Progenitor cell of endocrine pancreas (in vitro differentiated cells): ENCODE measurements at regions not wholly inside any gene's neighbourhood (a gene's known extent, or its start where the extent isn't known, plus 50 kb on each side); places are given as distances from the start of the nearest gene placed in this dataset.

ENCODE experiments used
- DNase-seq: peaks from one replicate; pipeline ENCODE4 v3.0.0; 2021; ENCODE audit warnings: low spot score; ENCODE audit not compliant: unreplicated experiment
- H3K27ac Mint-ChIP-seq: 2 replicates; pipeline ENCODE4 v1.8.0; 2021; ENCODE audit warnings: mild to moderate bottlenecking, moderate library complexity, mixed read lengths
- H3K27me3 Mint-ChIP-seq: 2 replicates; pipeline ENCODE4 v1.8.0; 2021; ENCODE audit warnings: mixed read lengths
- H3K36me3 Mint-ChIP-seq: 2 replicates; pipeline ENCODE4 v1.8.0; 2022; ENCODE audit warnings: mixed read lengths; ENCODE audit not compliant: insufficient read depth
- H3K4me1 Mint-ChIP-seq: 2 replicates; pipeline ENCODE4 v1.8.0; 2021; ENCODE audit warnings: low read depth, mixed read lengths
- H3K4me3 Mint-ChIP-seq: 2 replicates; pipeline ENCODE4 v1.8.0; 2021; ENCODE audit warnings: low read depth, mild to moderate bottlenecking, moderate library complexity, mixed read lengths
- H3K9me3 Mint-ChIP-seq: 2 replicates; pipeline ENCODE4 v1.8.0; 2021; ENCODE audit warnings: low read depth, mixed read lengths
- CTCF ChIP-seq: fragments of 200-600 bp; sonication (generic); IDR thresholded peaks from one replicate; pipeline ENCODE4 v1.5.0; 2021; ENCODE audit warnings: antibody characterized with exemption, mild to moderate bottlenecking; ENCODE audit not compliant: unreplicated experiment

- no peaks in the 10 kb centered on the region for H3K27me3 Mint-ChIP-seq
- no peak overlapping the region for H3K27ac Mint-ChIP-seq
- TF ChIP-seq CTCF, result no peak
- no peaks in the 10 kb centered on the region for H3K9me3 Mint-ChIP-seq
- no peak overlapping the region for H3K4me3 Mint-ChIP-seq
- H3K4me1 Mint-ChIP-seq, result no peaks in the 10 kb centered on the region
- no peak for DNase-seq
- H3K36me3 Mint-ChIP-seq, result no peaks in the 10 kb centered on the region
Observed at GRCh38 chr2:164126960-164127660, 391.3 kb upstream of the FIGN start.

- H3K27me3 Mint-ChIP-seq, result no peaks in the 10 kb centered on the region
- no peaks in the 10 kb centered on the region for H3K9me3 Mint-ChIP-seq
- TF ChIP-seq CTCF, result no peak
- H3K4me3 Mint-ChIP-seq, result no peak overlapping the region
- no peak overlapping the region for H3K27ac Mint-ChIP-seq
- no peaks in the 10 kb centered on the region for H3K4me1 Mint-ChIP-seq
- no peak for DNase-seq
- H3K36me3 Mint-ChIP-seq, result no peaks in the 10 kb centered on the region
Observed at GRCh38 chr2:164115806-164116205, 380.0 kb upstream of the FIGN start.

- H3K4me3 Mint-ChIP-seq, result no peak overlapping the region
- no peak for DNase-seq
- no peak overlapping the region for H3K27ac Mint-ChIP-seq
- H3K9me3 Mint-ChIP-seq, result no peaks in the 10 kb centered on the region
- no peaks in the 10 kb centered on the region for H3K4me1 Mint-ChIP-seq
- no peaks in the 10 kb centered on the region for H3K36me3 Mint-ChIP-seq
- no peaks in the 10 kb centered on the region for H3K27me3 Mint-ChIP-seq
- no peak for TF ChIP-seq CTCF
Observed at GRCh38 chr2:164114937-164115336, 379.1 kb upstream of the FIGN start.

GRCh38 chr2:164112105-164112504 lies 376.3 kb upstream of the FIGN start:
- no peaks in the 10 kb centered on the region for H3K27me3 Mint-ChIP-seq
- H3K36me3 Mint-ChIP-seq, result no peaks in the 10 kb centered on the region
- H3K27ac Mint-ChIP-seq, result no peak overlapping the region
- H3K4me1 Mint-ChIP-seq, result no peaks in the 10 kb centered on the region
- no peak for DNase-seq
- H3K4me3 Mint-ChIP-seq, result no peak overlapping the region
- TF ChIP-seq CTCF, result no peak
- H3K9me3 Mint-ChIP-seq, result no peaks in the 10 kb centered on the region

GRCh38 chr2:164110515-164110914 lies 374.7 kb upstream of the FIGN start:
- no peak for TF ChIP-seq CTCF
- H3K36me3 Mint-ChIP-seq, result no peaks in the 10 kb centered on the region
- no peak for DNase-seq

More at GRCh38 chr2:164110515-164110914, 374.7 kb upstream of the FIGN start:
- Mint-ChIP-seq H3K9me3 (no peaks in the 10 kb centered on the region), H3K4me1 (no peaks in the 10 kb centered on the region), H3K4me3 (no peak overlapping the region), H3K27ac (no peak overlapping the region), H3K27me3 (no peaks in the 10 kb centered on the region)
